Stimulated activated naive CD4-positive, alpha-beta T cell (primary cell): ENCODE measurements at regions not wholly inside any gene's neighbourhood (a gene's known extent, or its start where the extent isn't known, plus 50 kb on each side); places are given as distances from the start of the nearest gene placed in this dataset.
"Not testable (repeated sequence)": the region's sequence is repeated elsewhere in the genome, so short reads cannot be mapped to it uniquely, and the experiment has no call there.

Source experiments
- DNase-seq, 6 experiments: peaks; one replicate each; lab custom pipeline; 2025; lab: John Stamatoyannopoulos, UW

GRCh38 chr13:50387051-50387581, 371.9 kb downstream of the KCNRG start:
- DNase-seq = peak in 2 of 6 experiments; percentile 0 to 3

GRCh38 chr13:50388481-50388880, 373.2 kb downstream of the KCNRG start:
- DNase-seq = no peak

- DNase-seq = no peak
These were observed 374.5 kb downstream of the KCNRG start for GRCh38 chr13:50389726-50390125.

- DNase-seq = no peak
These were observed 375.4 kb downstream of the KCNRG start for GRCh38 chr13:50390503-50391248.

- DNase-seq = no peak
These were observed 377.7 kb downstream of the KCNRG start for GRCh38 chr13:50392977-50393376.

GRCh38 chr13:50393628-50394027, 378.4 kb downstream of the KCNRG start:
- no peak for DNase-seq

GRCh38 chr13:50396001-50396400, 380.8 kb downstream of the KCNRG start:
- DNase-seq = no peak

- DNase-seq = not testable (repeated sequence)
These were observed 381.4 kb downstream of the KCNRG start for GRCh38 chr13:50396618-50397017.

GRCh38 chr13:50400035-50400726, 384.9 kb downstream of the KCNRG start:
- no peak for DNase-seq

GRCh38 chr13:50401049-50401505, 385.8 kb downstream of the KCNRG start:
- DNase-seq = no peak

GRCh38 chr13:50401721-50402465, 386.6 kb downstream of the KCNRG start:
- no peak for DNase-seq

- DNase-seq = no peak
These were observed 388.1 kb downstream of the KCNRG start for GRCh38 chr13:50403311-50403710.

- DNase-seq = no peak
These were observed 388.9 kb downstream of the KCNRG start for GRCh38 chr13:50404116-50404515.

- DNase-seq = no peak
These were observed 389.5 kb downstream of the KCNRG start for GRCh38 chr13:50404769-50405168.

GRCh38 chr13:50406831-50407230, 391.6 kb downstream of the KCNRG start:
- no peak for DNase-seq

- DNase-seq = no peak
These were observed 392.8 kb downstream of the KCNRG start for GRCh38 chr13:50408068-50408467.

- no peak for DNase-seq
These were observed 394.0 kb downstream of the KCNRG start for GRCh38 chr13:50409220-50409619.

GRCh38 chr13:50410921-50411746, 395.9 kb downstream of the KCNRG start:
- no peak for DNase-seq

- DNase-seq = no peak
These were observed 396.9 kb downstream of the KCNRG start for GRCh38 chr13:50412046-50412617.

GRCh38 chr13:50414640-50415039, 399.4 kb downstream of the KCNRG start:
- no peak for DNase-seq

- no peak for DNase-seq
These were observed 400.2 kb downstream of the KCNRG start for GRCh38 chr13:50415428-50415827.
